Retinal pigment epithelial cell (primary cell): ENCODE measurements at regions not wholly inside any gene's neighbourhood (a gene's known extent, or its start where the extent isn't known, plus 50 kb on each side); places are given as distances from the start of the nearest gene placed in this dataset.
A peak's percentile ranks its signal among the peaks of the same experiment; 100 is the strongest.

ENCODE experiments used
- DNase-seq: peaks from one replicate; pipeline ENCODE4 v3.0.0-alpha.2; 2010; ENCODE audit warnings: low read depth
- H3K4me3 ChIP-seq: 2 replicates; pipeline ENCODE4 v1.5.1; 2011; ENCODE audit warnings: mild to moderate bottlenecking, low read length, control low read depth, moderate library complexity
- TF ChIP-seq, protein P1 (sequence below): conservative IDR thresholded peaks from 2 replicates; pipeline ENCODE4 v1.5.1; 2011; ENCODE audit warnings: low read depth, low read length, control low read depth, inconsistent platforms

DNA sequence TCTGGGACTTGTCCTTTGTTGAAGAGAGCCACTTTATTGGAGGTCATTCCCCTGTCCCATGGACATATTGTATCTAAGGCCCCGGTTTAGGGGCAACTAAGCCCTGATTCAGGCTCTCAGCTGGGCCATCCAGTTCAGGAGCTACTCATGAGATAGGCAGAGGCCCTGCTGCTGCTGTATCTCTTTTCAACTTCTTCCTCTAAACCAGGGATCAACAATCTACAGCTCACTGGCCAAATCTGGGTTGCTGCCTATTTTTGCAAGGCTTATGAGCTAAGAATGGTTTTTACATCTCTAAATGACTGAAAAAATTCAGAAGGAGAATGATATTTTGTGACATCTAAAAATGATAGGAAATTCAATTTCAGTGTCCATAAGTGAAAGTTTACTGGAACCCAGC lies 166.8 kb upstream of the GLI3 start:
- no peak for DNase-seq
- no peak overlapping the region for H3K4me3 ChIP-seq
- TF ChIP-seq, protein P1, sequence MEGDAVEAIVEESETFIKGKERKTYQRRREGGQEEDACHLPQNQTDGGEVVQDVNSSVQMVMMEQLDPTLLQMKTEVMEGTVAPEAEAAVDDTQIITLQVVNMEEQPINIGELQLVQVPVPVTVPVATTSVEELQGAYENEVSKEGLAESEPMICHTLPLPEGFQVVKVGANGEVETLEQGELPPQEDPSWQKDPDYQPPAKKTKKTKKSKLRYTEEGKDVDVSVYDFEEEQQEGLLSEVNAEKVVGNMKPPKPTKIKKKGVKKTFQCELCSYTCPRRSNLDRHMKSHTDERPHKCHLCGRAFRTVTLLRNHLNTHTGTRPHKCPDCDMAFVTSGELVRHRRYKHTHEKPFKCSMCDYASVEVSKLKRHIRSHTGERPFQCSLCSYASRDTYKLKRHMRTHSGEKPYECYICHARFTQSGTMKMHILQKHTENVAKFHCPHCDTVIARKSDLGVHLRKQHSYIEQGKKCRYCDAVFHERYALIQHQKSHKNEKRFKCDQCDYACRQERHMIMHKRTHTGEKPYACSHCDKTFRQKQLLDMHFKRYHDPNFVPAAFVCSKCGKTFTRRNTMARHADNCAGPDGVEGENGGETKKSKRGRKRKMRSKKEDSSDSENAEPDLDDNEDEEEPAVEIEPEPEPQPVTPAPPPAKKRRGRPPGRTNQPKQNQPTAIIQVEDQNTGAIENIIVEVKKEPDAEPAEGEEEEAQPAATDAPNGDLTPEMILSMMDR: no peak

DNA sequence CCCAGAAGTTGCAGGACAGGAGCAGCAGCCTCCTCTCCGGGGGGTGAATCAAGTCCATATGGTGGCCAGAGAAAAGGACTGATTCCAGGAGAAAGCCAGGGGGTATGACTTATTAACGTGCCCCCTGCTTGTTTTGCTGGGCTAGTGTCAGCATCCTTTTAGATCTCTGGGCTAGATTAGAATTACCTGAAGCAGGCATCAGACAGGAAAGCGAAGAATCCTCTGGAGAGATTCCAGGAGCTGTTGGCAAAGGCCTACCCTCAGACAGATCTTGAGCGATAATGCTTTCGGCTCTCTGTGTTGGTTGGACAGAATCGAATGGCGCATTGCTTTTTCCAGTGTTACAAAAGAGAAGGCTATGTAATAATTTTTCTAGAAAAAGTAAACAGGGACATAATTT lies 164.0 kb upstream of the GLI3 start:
- TF ChIP-seq, protein P1: no peak
- DNase-seq: no peak
- H3K4me3 ChIP-seq: no peak overlapping the region

GRCh38 chr7:42400211-42400772 lies 163.3 kb upstream of the GLI3 start:
- no peak overlapping the region for H3K4me3 ChIP-seq
- no peak for DNase-seq
- TF ChIP-seq, protein P1: no peak

- no peak overlapping the region for H3K4me3 ChIP-seq
- TF ChIP-seq, protein P1: no peak
- DNase-seq: no peak
These were observed 158.6 kb upstream of the GLI3 start for GRCh38 chr7:42395607-42396006.

GRCh38 chr7:42392826-42393225 lies 155.8 kb upstream of the GLI3 start:
- no peak for DNase-seq
- no peak overlapping the region for H3K4me3 ChIP-seq
- TF ChIP-seq, protein P1: no peak

GRCh38 chr7:42389697-42390096 lies 152.7 kb upstream of the GLI3 start:
- TF ChIP-seq, protein P1: no peak
- no peak for DNase-seq
- H3K4me3 ChIP-seq: no peak overlapping the region

- TF ChIP-seq, protein P1: peak; percentile 37
- DNase-seq: no peak
- no peak overlapping the region for H3K4me3 ChIP-seq
These were observed 148.9 kb upstream of the GLI3 start for GRCh38 chr7:42385912-42386311.
